GM10266 (cell line): ENCODE measurements at regions not wholly inside any gene's neighbourhood (a gene's known extent, or its start where the extent isn't known, plus 50 kb on each side); places are given as distances from the start of the nearest gene placed in this dataset.

Experiments used
- DNase-seq: peaks from one replicate; pipeline ENCODE4 v3.0.0; 2012; ENCODE audit errors: extremely low spot score
- TF ChIP-seq, protein P1 (sequence below): IDR thresholded peaks from 2 replicates; pipeline ENCODE4 v1.5.1; 2012; ENCODE audit warnings: mild to moderate bottlenecking, low read depth; ENCODE audit not compliant: control insufficient read depth, insufficient read depth; ENCODE audit errors: missing control alignments

DNA sequence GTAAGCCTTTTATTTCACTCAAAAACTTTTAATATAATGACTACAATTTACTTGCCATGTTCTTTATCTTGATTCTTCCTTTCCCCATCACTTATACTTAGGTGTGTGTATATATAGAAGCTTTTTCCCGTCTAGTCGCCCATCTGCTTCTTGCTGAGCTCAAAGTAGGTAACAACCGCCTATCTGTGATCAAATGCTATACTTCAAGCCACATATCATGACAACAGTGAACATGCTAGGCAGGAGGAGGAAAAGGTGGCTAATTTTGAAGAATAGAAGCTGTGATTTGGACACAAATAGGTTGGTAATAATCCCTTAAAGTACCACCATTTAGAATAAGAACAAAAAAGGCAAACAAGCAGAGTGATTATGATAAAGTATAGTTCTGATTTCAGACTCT is 367.3 kb upstream of the CHRM2 start:
- no peak for DNase-seq
- TF ChIP-seq, protein P1, sequence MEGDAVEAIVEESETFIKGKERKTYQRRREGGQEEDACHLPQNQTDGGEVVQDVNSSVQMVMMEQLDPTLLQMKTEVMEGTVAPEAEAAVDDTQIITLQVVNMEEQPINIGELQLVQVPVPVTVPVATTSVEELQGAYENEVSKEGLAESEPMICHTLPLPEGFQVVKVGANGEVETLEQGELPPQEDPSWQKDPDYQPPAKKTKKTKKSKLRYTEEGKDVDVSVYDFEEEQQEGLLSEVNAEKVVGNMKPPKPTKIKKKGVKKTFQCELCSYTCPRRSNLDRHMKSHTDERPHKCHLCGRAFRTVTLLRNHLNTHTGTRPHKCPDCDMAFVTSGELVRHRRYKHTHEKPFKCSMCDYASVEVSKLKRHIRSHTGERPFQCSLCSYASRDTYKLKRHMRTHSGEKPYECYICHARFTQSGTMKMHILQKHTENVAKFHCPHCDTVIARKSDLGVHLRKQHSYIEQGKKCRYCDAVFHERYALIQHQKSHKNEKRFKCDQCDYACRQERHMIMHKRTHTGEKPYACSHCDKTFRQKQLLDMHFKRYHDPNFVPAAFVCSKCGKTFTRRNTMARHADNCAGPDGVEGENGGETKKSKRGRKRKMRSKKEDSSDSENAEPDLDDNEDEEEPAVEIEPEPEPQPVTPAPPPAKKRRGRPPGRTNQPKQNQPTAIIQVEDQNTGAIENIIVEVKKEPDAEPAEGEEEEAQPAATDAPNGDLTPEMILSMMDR: no peak

DNA sequence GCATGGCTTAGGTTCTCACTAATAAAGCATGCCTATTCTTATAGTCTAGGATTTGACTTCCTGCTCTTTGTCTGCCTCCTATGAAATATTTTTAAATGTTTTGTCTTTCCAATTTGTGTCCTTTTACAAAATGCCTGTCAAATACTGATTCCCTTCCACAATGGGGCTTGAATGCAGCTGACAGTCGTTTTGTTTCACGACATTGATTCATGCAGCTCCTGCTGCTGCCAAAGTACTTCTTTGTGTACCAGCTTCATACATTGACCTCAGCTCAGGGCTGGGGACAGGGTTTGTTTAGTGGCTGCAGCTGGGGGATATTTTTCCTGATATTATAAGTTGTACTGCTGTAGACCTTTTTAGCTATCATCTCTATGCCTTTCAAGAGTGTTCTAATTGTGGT is 371.9 kb upstream of the CHRM2 start:
- TF ChIP-seq, protein P1: no peak
- DNase-seq: no peak

DNA sequence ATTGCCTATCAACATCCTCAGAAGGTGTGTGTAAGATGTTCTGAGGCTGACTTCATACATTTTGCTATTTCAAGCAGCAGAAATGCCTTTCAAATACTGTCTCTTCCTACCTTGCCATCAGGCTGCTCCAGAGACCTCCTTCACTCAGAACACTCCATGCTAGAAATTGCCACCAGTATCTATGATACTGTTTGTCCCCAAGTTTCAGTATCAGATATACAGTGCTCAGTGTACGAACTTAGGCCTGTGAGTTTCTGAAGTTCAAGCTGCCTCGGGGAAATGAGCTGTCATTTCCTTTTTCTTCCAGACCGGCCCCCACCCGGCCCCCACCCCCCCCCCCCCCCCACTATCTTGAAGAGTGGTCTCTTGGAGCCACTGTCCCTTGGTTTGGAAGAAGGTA is 373.4 kb upstream of the CHRM2 start:
- DNase-seq: no peak
- TF ChIP-seq, protein P1: no peak

DNA sequence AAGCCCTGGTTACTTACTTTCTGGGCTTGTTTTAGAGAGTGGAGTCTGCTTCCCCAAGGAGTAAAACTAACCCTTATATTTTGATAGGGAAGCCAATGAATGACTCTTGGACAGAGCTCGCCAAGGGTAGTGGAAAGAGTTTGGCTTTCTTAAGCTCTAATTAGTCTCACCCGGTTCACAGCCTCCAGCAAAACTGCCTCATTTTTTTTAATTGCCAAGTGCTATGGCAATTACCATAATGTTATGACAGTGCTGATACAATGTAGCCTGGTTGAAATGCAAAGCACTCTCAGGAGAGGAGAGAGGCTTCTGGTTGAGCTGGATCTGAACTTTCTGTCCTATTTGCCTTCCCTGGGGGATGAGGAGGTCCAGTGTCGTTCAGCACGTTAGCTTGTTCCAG is 376.1 kb upstream of the CHRM2 start:
- no peak for DNase-seq
- TF ChIP-seq, protein P1: no peak

DNA sequence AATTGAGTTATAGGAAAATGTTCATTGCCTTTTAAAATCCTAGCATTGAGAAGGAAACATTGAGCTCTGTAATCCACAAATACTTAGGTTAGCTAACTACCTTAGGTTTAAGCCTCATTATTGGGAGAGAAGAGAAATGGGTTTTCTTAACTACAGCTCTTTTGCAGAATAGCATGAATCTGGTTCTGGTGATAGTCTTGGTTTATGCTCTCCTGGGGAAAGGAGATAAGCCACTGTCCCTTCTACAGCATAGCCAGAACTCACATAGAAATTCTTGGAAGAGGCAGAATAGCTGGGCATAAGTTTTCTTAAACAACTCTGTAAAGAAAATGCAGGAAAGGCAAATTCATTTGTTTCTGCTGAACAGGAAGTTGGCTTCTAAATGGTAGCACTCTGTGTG is 378.6 kb upstream of the CHRM2 start:
- TF ChIP-seq, protein P1: no peak
- DNase-seq: no peak

DNA sequence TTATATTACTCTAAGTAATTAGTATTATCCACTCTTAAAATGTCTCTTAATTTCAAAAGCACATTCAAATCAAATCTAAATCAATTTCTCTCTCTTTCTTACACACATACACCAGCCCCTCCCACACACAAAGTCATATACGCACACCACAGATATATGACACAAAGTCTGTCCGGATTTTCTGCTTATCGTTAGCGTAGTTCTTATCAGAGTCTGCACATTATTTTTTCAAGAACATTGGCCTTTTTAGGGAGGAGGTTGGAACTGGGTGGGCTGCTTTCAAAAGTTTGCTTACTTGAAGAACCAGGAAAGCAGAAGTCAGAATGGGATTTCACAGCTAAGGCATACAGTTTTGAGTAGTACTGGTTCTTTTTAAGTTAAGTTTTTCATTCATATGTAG is 387.6 kb upstream of the CHRM2 start:
- DNase-seq: no peak
- TF ChIP-seq, protein P1: no peak

DNA sequence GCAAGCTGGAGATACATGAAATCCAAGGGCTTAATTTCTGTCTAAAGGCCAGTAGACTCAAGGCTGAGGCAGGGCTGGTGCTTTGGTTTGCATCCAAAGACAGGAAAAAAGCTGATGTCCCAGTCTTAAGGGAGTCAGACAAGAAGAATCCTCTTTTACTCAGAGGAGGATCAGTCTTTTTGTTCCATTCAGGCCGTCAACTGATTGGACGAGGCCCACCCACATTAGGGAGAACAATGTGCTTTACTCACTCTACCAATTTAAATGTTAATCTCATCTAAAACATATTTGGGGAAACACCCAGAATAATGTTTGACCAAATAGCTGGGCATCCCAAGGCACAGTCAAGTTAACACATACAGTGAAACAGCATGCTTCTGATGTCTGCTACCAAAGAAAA is 388.5 kb upstream of the CHRM2 start:
- TF ChIP-seq, protein P1: no peak

More for the DNA sequence above, 388.5 kb upstream of the CHRM2 start:
- no peak for DNase-seq
